GM06990 (cell line): ENCODE measurements at regions not wholly inside any gene's neighbourhood (a gene's known extent, or its start where the extent isn't known, plus 50 kb on each side); places are given as distances from the start of the nearest gene placed in this dataset.
"Not testable (repeated sequence)": the region's sequence is repeated elsewhere in the genome, so short reads cannot be mapped to it uniquely, and the experiment has no call there.

Experiments
- DNase-seq: peaks from one replicate; pipeline ENCODE4 v3.0.0-alpha.2; 2011; ENCODE audit not compliant: insufficient read length; ENCODE audit errors: extremely low read depth
- H3K27me3 ChIP-seq: replicated peaks from 2 replicates; pipeline ENCODE4 v1.6.0; 2011; ENCODE audit warnings: low read length; ENCODE audit not compliant: control insufficient read depth, insufficient read depth
- H3K36me3 ChIP-seq: 2 replicates; pipeline ENCODE4 v1.5.1; 2011; ENCODE audit warnings: low read length; ENCODE audit not compliant: control insufficient read depth, insufficient read depth
- H3K4me3 ChIP-seq: replicated peaks from 2 replicates; pipeline ENCODE4 v1.5.1; 2011; ENCODE audit warnings: low read depth, mild to moderate bottlenecking, control low read depth, low read length
- TF ChIP-seq, protein P1 (sequence below): IDR thresholded peaks from 2 replicates; pipeline ENCODE4 v1.5.1; 2011; ENCODE audit warnings: low read length, control low read depth, mild to moderate bottlenecking, inconsistent platforms; ENCODE audit not compliant: insufficient read depth, poor library complexity, severe bottlenecking

DNA sequence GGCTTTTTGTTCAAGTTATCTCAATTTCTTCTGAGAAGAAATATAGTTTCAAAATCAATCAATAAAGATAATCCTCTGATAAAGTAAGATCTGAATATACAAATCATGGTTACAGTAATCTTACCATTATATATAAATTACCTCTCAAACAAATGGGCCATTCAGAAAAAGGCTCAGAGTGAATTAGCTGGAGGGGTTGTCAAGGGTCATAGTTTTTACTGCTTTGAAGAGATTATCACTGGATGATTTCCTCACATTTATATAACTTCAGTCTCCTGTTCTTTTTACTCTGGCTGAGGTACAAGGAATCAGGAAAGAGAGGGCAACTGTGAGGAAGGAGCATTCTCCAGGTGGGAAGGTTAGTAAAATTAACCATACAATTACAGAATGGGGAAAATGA, 148.6 kb upstream of the ELL2 start:
- Histone ChIP-seq H3K36me3 (no peaks in the 10 kb centered on the region), H3K4me3 (no peak overlapping the region), H3K27me3 (no peaks in the 10 kb centered on the region)
- TF ChIP-seq, protein P1, sequence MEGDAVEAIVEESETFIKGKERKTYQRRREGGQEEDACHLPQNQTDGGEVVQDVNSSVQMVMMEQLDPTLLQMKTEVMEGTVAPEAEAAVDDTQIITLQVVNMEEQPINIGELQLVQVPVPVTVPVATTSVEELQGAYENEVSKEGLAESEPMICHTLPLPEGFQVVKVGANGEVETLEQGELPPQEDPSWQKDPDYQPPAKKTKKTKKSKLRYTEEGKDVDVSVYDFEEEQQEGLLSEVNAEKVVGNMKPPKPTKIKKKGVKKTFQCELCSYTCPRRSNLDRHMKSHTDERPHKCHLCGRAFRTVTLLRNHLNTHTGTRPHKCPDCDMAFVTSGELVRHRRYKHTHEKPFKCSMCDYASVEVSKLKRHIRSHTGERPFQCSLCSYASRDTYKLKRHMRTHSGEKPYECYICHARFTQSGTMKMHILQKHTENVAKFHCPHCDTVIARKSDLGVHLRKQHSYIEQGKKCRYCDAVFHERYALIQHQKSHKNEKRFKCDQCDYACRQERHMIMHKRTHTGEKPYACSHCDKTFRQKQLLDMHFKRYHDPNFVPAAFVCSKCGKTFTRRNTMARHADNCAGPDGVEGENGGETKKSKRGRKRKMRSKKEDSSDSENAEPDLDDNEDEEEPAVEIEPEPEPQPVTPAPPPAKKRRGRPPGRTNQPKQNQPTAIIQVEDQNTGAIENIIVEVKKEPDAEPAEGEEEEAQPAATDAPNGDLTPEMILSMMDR: no peak
- no peak for DNase-seq

DNA sequence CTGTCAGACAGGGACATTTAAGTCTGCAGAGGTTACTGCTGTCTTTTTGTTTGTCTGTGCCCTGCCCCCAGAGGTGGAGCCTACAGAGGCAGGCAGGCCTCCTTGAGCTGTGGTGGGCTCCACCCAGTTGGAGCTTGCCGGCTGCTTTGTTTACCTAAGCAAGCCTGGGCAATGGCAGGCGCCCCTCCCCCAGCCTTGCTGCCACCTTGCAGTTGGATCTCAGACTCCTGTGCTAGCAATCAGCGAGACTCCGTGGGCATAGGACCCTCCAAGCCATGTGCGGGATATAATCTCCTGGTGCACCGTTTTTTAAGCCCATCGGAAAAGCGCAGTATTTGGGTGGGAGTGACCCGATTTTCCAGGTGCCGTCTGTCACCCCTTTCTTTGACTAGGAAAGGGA, 147.0 kb upstream of the ELL2 start:
- not testable (repeated sequence) for DNase-seq, H3K4me3 ChIP-seq, H3K27me3 ChIP-seq, H3K36me3 ChIP-seq

DNA sequence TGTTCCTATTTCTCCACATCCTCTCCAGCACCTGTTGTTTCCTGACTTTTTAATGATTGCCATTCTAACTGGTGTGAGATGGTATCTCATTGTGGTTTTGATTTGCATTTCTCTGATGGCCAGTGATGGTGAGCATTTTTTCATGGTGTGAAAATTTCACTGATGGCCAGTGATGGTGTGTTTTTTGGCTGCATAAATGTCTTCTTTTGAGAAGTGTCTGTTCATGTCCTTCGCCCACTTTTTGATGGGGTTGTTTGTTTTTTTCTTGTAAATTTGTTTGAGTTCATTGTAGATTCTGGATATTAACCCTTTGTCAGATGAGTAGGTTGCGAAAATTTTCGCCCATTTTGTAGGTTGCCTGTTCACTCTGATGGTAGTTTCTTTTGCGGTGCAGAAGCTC, 142.2 kb upstream of the ELL2 start:
- H3K27me3 ChIP-seq, DNase-seq, H3K4me3 ChIP-seq, H3K36me3 ChIP-seq: not testable (repeated sequence)

DNA sequence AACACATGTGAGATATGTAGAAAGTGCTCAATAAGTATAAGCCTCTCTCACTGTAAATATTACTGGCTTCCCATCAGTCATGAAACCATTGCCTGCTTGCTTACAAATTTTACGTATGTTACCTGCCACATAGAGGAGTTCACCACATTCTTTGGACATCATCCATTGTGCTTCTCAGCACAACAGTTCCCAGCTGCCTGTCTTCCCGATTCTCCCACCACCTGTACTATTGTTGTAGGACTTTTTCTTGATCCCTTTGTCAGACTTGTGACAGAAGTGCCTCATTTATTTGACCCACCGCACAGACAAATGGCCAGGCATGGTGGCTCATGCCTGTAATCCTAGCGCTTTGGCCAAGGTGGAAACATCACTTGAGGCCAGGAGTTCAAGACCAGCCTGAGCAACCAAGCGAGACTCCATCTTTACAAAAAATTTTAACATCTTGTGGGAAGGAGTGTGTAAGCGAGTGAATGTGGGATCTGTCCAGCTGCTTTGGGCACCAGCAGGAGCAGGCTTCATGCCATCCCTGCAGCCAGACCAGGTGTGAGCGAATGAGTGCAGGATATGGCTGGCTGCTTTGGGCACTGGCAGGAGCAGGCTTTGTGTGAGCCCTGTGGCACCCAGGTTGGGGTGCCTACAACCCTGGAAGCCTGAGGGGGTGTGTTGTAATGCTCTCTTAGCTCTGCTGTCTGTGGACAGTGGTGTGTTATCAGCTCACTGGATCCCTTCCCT, 139.9 kb upstream of the ELL2 start:
- TF ChIP-seq, protein P1: no peak
- H3K36me3 ChIP-seq: no peaks in the 10 kb centered on the region
- H3K27me3 ChIP-seq: no peaks in the 10 kb centered on the region
- no peak for DNase-seq
- no peak overlapping the region for H3K4me3 ChIP-seq

DNA sequence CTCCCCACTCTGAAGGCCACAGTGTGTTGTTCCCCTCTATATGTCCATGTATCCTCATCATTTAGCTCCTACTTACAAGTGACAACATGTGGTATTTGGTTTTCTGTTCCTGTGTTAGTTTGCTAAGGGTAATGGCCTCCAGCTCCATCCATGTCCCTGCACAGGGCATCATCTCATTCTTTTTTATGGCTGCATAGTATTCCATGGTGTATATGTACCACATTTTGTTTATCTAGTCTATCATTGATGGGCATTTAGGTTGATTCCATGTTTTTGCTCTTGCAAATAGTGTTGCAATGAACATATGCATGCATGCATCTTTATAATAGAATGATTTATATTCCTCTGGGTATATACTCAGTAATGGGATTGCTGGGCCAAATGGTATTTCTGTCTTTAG, 135.8 kb upstream of the ELL2 start:
- H3K36me3 ChIP-seq, H3K27me3 ChIP-seq, DNase-seq, H3K4me3 ChIP-seq: not testable (repeated sequence)

DNA sequence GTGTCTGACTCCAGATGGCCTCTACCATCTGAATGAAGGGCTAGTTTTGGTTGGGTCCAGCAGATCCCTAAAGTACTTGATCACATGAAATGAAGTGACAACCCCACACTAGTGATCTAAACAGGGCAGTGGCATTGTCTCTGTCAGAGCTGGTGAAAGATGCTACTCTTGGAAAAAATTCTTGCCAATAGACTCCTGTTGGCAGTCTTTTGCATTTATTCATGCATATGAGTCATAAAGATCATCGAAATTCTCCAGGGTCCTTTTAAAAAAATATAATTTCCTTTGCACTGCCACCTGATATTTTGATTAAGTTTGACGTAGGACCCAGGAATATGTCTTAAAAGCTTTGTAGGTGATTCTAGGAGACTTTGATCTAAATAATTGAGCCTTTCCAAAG, 135.1 kb upstream of the ELL2 start:
- DNase-seq: no peak
- TF ChIP-seq, protein P1: no peak
- Histone ChIP-seq H3K36me3 (no peaks in the 10 kb centered on the region), H3K27me3 (no peaks in the 10 kb centered on the region), H3K4me3 (no peak overlapping the region)

DNA sequence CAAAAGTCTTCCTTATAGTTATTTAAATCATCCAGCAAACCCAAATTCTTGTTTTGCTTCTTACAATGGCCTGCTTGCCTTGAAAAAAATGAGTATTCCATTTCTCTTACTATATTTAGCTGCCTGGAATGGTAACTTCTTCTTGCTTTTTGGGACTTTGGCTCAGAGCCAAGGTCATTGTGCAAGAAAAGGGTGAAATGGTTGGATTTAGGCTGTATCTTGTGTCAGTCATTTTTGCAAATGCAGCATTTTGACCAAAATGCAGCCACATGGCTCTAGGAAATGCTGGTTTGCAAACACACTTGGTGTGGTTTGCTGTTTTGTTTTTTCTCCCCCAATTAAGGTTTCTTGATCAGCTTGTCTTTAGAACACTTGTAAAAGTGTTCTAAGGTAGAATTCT, 133.3 kb upstream of the ELL2 start:
- TF ChIP-seq, protein P1: no peak
- no peak overlapping the region for H3K4me3 ChIP-seq
- no peak for DNase-seq

More for the DNA sequence above, 133.3 kb upstream of the ELL2 start:
- Histone ChIP-seq H3K36me3 (no peaks in the 10 kb centered on the region), H3K27me3 (no peaks in the 10 kb centered on the region)
